ENCODE measurements at regions not wholly inside any gene's neighbourhood (a gene's known extent, or its start where the extent isn't known, plus 50 kb on each side); places are given as distances from the start of the nearest gene placed in this dataset.
"Not testable (repeated sequence)": the region's sequence is repeated elsewhere in the genome, so short reads cannot be mapped to it uniquely, and the experiment has no call there.

DNA sequence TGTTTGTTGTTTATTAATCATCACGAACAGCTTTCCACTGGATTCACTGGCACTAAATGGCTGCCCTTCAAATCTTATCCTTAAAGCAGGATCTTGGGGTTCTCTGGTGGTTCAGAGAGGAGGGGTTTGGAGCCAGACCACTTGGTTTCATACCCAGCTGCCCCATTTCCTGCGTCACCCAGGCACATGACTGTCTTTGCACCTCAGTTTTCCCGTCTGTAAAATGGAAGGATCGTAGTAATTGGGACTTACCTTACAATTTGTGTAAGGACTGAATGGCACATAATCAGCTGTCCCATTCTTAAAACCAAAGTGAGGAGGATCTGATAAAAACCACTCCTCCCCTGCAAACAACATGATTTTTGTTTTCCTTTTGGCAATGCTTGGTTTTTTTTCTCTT lies 318.3 kb downstream of the ZNF536 start:
- no peak for DNase-seq

DNA sequence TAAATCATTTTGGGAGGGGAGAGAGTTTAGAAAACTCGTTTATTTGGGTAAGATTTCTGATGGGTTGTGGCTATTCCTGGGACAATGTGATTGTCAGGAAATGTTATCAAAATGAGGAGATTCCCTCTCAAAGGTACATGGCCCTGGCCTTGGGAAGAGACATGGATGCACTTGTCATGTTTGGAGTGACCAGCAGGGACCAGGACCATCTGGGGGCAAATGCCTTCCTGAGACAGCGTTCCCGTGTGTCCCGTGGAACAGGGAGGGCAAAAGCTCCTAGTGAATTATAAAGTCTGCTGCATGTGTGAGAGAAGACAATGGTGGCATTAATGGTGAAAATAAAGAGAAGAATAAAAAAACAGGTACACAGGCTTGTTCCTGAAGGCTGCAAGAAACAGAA lies 317.3 kb downstream of the ZNF536 start:
- no peak for DNase-seq

DNA sequence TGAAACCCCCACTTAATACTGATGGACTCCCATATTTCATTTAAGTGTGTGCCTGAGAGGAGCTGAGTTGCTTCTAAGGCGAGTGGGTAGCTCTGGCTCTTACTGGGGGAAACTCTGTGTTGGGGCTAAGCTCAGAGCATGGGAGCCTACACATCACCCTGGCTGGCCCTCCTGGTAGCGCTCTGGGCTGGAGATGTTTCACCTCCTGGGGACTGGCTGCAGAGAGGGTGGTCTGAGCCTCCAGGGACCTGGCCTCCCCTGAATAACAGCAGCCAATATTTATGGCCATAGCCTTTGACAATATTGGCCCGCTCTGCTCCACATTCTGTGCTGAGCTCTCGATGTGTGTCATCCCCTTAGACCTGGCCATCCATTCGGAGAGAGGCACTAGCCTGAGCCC lies 316.5 kb downstream of the ZNF536 start:
- DNase-seq = no peak

DNA sequence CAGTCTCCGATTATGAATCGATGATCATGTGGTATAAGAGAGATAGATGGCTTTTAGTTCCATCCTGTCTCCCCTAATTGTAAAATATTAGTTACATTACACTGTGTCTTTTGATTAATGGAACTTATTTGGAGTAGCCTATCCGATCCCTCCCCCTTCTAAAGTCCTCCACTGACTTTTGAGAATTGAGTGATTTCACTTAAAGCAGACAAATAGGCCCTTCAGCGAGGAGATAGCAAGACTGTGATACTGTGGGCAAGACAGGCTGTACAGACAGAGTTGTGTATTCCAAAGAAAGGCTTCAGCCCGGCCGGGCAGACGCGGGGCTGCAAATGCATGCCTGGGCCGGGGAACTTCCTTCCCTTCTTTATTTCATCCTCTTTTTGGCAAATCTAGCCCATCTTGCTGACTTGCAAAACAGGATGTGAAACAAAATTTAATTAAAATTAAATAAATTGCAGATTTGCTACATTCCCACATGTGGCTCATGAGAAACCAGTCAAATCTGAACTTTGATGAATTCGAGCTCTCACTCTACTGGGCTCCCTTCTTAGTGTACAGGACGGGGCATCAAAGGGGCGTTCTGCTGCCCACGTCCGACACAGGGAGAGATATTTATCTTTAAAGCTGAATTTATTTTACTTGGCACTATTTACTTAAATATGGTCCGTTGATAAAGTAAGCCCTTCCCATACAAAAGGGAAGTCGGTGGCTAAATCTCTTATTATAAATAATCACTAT lies 314.8 kb downstream of the ZNF536 start:
- no peak for DNase-seq

DNA sequence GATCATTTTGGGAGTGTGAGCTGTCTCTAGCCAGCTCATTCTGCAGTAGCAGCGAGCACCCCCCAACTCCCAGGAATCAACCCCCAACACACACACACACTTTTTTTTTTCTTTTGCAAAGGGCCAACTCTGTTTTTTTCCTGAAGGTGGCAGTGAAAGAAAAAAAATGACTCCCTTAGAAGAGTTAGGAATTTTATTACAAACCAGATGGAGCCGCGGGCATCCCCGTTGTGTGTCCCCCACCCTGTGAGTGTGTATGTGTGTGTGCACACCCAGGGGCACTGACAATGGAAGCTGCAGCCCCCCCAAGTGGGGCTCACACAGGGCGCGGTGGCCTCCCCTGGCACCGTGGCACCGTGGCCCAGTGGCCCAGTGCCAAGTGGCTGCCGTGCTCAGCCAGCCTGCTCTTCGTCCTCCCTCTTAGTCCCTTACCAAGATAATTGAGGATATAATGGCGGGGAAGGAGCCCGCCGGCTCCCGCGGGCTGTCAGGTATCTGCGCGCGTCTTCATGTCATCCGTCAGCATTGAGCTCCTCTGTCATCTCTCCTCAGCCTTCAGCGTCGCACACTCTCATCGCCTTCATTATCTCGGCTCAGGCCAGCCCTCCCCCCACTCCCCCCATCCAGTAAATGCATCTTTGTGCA lies 314.1 kb downstream of the ZNF536 start:
- DNase-seq = no peak

DNA sequence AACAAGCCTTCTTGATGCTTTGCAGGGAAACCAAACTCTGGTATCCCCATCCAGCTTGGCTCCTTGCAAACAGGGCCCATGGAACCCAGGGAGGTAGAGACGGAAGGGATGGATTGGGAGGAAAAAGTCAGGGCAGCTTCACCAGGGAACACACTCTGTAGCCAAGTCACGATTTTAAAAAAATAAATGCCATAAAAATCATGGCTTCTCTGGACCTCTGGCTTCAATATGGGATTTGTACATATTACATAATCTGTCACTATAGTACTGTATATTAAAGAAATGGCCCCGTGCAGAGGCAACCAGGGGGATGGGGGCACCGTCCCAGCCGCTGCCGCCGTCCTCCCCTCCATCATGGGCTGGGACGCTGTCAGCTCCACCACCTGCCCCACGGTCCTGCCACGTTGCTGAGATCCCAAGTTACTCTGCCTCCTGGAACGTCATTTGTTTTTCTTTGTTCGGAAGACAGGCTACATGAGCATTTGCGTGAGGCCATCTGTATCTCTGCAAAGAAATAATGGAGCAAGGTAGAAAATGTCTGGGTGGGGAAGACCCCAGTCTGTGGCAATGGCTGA lies 313.3 kb downstream of the ZNF536 start:
- no peak for DNase-seq

DNA sequence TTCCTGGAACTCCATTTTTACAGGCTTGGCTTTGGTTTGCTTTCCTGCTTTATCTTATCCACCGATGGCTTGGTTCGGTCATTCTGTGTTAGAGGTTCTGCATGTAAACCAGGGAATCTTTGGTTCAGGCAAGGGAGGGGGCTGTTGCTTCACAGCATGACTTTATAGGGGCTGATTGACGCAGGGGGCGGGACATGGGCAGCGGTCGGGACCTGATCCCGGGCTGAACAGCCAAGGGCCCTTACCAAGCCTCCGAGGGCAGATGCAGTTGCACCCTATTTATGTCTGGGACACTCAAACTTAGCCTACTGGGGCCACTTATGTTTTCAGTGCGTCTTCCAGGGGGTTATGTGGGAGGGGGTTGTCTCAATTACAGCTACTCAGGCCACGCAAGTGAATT lies 312.4 kb downstream of the ZNF536 start:
- no peak for DNase-seq

DNA sequence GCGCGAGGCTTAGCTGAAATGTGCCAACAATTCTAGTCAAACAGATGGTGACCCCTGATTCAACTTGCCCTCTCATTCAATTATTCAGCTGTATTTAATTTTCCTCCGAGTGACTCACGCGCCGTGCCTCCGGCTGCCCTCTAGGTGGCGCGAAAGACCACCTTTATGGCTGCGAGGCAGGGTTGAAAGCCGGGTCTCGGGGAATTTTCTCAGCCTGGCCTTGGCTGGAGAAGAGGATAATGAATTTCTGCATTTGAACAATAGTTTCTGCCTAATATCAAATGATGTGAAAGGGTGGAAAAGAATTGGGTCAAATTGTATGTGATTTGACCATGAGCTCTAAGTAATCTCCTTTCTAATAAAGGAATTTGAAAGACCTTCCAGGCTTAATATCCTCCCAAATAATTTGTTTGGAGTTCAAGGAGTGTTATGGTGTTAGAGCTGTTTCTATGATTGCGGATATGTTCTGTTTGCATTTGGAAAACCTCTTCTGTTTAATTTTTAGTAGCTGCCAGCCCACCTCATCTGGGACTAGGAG lies 310.9 kb downstream of the ZNF536 start:
- DNase-seq = peak; percentile 56

DNA sequence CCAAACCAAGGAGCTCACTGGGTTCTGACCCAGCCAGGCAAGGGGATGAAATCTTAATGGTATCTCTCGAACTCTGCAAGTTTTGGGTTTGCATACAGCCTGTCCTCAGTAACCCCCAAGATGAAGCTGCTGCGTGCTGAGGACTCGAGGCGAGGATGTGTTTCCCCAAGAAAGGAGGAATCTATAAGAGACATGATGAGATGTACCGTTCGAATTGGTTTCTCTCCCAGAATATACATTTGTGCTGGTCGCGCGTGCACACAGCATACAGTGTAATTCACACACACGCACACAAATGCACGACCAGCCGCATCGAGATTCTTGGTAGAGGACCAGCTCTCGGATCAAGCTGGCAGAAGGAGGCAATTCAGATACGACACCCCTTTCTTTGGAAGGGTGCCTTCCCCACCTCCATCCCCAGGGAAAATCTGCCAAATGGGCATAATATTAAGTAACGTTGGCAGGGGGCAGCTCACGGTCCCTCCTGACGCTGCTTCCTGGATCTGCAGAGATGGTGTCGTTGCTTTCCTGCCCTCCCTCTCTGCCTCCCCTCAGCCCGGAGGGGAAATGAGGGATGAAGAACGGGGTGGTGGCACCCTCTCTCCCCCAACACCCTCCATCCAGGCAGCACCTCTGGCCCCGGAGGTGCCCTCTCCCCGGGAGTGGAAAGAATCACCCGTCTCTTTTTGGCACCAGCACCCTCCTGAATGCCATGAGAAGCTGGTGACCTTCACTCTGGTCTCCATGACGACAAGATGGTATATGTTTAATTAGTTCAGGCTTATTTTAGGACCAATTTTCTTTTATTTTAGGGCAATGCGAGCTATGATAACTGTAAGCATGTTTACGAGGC lies 310.2 kb downstream of the ZNF536 start:
- DNase-seq = no peak

DNA sequence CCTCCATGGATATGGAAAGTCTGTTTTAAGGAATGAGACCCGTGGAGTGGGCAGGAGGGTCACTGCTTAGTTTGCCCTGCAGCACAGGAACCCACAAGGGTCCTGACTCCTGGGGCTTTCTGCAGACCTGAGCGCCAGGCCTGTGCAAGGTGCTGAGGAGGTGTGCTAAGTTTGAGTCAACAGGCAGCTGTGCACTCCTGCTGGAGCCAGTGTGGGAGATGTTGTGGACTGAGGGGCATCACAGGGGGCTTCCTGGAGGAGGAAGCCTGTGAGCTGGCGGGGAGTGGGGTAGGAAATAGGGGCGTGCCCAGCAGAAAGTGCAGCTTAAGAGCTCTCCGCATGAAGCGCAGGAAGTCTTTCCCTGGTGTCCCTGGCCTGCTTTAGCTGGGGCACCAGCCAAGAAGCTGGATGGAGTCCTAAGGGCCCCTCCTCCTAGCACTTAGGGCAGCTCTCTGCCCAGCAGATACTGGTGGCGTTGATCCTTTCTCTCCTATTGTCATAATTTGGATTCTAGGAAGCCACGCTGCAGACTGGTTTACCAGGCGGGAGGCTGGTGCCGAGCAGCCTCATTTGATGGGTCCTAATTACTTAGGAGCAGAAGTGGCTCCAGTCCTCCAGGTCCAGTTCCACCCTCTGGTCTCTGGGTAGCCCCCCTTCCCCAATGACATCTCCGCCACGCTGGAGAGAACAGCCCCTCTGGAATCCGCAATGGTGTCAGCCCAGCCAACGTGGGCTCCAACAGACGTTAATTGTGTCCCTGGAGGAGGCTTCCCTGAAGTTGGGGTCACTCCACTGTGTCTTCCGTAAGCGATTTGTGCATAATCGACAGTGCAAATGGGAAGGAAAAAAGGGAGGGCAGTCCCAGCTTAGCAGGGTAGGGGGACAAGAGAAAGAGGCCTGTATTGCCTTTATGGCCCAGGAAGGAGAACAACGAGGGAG lies 309.2 kb downstream of the ZNF536 start:
- no peak for DNase-seq

DNA sequence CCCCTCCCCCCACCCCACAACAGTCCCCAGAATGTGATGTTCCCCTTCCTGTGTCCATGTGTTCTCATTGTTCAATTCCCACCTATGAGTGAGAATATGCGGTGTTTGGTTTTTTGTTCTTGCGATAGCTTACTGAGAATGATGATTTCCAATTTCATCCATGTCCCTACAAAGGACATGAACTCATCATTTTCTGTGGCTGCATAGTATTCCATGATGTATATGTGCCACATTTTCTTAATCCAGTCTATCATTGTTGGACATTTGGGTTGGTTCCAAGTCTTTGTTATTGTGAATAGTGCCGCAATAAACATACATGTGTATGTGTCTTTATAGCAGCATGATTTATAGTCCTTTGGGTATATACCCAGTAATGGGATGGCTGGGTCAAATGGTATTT lies 308.2 kb downstream of the ZNF536 start:
- DNase-seq = not testable (repeated sequence)

DNA sequence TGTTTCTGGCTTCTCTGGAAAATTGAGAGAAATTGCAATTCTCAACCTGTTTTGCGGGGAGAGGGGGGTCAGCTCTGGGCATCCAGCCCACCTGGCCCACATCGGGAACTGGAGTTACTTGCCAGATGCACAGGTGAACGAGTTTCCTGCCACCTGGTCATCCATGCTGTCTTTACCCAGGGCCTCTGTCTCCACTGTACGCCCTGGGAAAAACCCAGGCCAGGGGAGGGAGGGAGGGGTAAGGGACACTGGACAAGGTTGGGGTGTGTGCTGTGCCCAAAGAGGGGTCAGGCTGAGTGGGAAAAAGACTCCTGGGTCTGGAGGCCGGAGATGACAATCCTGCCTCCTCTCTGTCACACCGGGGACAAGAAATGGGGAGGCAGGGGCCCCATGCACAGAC lies 307.6 kb downstream of the ZNF536 start:
- no peak for DNase-seq

DNA sequence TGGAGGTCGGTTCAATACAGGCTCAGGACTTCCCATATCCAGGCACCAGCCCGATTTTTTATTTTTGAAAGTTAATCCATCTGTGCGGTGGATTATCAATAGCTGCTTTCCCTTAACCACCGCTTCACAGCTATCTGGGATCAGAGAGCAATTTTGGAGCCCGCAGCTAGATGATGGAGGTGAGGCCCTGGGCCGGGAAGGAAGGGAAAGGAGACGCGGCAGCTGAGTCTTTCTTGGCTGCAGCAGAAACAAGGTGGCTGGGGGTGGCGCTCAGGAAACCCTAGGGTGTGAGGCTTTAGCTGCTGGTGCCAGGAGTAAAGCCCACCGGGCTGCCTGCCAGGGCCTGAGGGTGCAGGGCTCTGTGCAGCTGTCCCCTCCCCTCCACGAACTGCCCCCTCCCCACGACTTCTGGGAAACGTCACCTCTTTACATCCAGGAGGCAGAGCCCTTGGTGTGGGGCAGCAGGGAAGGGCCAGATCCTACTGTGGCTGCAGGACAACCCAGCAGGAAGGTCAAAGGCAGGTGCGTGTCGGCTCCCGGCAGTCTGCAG lies 307.0 kb downstream of the ZNF536 start:
- peak; percentile 32 for DNase-seq

DNA sequence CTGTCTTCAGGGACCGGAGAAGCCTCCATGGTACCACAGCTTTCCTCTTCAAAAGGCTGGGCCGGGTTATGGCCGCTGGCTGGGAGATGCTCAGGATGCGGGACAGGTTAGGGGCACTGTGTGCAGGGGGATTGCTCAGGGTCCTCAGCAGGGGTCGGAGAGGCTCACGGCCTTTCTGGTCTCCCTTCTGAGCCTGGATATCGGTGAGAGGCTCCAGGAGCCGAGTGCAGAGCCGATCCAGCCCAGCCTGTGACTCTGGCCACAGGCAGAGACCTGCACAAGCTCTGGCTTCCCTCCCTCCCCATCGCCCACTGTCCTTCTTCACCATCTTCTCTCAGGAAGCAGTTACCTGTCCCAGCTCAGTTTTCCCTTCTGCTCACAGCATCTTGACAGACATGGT lies 306.0 kb downstream of the ZNF536 start:
- DNase-seq = no peak

DNA sequence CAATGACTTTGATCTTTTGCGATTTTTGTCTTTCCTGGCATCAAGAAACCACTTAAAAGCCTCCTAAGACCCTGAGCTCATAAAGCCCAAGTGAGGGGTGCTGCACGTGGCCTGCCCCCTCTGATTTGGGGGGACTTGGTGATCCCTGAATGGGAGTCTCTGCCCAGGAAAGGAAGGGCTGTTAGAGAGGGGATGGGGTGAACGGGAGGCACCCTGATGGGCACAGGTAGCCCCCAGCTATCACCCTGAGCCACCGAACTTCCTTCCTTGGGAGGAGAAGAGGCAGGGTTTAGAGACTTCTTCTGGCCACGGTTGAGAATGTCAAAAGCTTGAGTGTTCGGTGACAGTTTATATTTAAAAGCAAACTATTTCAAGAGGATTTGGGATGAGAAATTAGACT lies 305.5 kb downstream of the ZNF536 start:
- DNase-seq = no peak

DNA sequence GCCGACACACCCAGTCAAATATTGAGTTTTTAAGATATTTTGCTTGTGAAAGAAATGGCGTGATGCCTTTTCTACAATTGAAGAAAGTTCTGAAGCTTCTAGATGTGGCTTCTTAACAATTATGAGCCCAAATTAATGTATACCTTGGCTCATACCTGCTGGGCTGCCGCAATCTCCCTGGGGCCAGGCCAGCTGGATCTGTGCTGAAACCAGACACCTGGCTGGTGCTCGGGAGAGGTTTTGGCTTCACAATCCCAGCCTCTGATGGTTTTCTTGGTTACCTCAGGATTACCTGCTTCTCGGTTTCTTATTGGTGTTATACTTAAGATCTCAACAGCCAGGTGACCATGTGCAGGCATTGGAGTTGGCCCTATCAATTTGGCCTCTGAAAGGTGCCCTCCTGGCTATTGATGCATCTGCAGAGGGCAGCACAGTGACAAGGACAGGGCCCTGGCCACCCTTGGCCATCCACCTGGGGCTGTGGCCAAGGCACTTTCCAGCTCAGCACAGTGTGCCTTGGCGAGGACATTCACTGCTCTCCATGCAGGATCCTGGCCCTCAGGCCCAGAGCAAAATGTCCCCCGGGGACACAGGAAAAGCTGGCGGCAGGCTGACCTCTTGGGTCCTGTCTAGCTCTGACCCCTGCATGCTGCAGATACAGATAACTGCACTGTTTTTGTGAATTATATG lies 305.0 kb downstream of the ZNF536 start:
- no peak for DNase-seq

DNA sequence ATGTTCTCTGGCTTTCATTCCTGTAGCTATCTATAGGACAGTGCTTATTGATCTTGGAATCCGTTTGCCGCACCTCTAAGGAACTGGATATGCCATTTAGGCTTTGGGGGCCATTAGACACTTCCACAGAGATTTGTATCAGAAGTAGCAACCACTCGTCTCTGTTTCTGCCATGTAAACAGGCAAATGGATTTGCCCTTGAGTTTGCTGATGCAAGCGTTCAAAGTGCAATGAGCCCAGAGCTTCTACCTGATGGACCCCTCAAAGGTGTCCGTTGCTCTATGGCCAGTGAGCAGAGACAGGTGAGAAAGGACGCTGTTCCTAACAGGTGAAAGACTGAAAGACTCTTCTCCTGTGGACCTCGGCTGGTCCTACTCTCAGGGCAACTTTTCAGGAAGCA lies 302.9 kb downstream of the ZNF536 start:
- no peak for DNase-seq

DNA sequence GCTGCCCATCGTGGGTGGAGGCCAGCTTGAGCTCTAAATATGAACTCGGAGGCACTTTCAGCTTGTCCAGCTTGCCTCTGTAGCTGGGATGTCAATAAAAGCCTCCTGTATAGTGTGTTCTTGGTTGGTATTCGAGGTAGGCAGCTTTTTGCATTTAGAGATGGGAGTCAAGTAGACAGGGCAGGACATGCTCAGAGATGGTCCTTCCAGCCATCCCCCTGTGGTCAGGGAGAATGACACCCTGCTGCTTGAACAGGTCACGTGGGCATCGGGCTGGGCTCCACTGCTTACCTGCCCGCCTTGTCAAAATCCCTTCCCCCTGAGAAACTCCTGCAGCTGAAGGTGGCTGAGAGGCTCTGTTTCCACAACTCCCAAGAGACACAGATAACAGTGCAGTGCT lies 302.5 kb downstream of the ZNF536 start:
- no peak for DNase-seq

DNA sequence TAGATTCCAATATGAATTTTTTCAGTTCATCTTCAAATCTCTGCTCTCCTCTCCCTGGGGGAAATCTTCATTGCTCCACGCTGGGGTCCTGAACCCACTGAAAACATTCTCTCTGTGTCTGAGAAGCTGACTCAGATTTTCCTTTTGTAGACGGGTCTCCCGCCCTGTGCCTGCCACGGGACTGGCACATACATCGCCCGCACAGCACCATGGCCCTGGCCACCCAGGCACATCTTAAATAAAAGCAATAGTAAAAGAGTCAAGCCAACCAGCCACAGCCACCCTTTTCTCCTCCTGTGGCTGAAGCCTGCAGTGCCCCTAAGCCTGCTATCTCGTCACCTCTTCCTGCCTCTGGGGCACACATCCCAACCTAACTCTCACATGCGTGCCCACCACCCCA lies 301.2 kb downstream of the ZNF536 start:
- DNase-seq = no peak

DNA sequence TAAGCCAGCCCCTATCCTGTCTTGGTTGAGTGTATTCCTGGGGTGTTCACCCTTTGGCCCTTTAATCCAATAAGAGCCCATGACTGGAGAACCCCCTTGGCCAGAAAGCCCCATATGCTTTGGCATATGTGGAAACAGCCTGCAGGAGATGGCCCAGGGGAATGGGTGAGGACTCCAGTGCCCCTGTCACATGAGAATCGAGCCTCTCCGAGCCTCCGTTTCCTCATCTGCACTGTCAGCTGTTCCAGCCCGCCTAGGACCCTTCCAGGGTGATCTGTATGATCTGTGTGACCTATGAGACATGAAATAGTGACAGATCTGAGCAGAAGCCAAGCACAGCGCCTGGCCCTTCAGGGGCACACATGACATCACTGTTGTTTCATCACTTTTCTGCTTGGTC lies 300.7 kb downstream of the ZNF536 start:
- DNase-seq = no peak

DNA sequence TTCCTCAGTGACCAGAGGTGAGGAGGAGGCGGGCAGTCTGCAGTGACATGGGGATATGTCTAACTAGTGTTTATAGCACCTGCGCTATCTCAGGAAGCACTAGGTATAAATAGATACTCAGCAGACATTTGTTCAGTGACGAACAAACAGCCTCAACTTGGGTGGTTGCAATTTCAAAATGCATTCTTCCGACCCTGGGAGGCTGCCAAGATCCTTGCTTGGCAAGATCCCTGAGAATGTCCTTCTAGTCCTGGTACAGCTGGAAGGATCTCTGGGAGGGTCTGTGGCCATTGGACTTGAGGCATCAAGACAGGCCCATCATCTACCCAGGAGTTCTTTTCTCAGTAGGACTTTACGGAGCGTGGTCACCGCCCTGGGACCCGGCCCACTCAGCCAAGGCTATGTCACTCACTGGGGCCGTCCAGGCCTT lies 299.5 kb downstream of the ZNF536 start:
- peak; percentile 19 for DNase-seq

DNA sequence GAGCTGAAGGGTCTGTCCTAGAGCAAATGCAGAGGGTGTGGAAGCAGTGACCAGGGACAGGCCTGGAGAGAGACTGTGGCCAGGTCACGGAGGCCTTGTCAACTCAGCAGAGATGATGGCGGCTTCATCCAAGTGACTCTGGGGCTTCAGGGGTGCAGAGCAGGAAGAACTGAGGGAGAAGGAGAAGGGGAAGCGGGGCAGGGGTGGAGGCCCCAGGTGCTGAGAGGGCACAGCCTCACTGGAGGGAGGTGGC lies 299.1 kb downstream of the ZNF536 start:
- DNase-seq = no peak
